ENCODE measurements at regions not wholly inside any gene's neighbourhood (a gene's known extent, or its start where the extent isn't known, plus 50 kb on each side); places are given as distances from the start of the nearest gene placed in this dataset.

GRCh38 chr3:117263270-117263669 is 553.7 kb downstream of the TUSC7 start:
- no peak for TF ChIP-seq CTCF (conservative IDR thresholded peaks at IDR 0.05)
- TF ChIP-seq EZH2 (IDR thresholded peaks at IDR 0.05; ENCODE audit: low read depth): no peak

All from PC-9 (cell line).